Superior temporal gyrus (tissue), 1 donor: ENCODE measurements at regions not wholly inside any gene's neighbourhood (a gene's known extent, or its start where the extent isn't known, plus 50 kb on each side); places are given as distances from the start of the nearest gene placed in this dataset.

ENCODE experiments used
- DNase-seq: peaks from one replicate; pipeline ENCODE4 v3.0.0-alpha.2; 2016; ENCODE audit errors: extremely low spot score

GRCh38 chr16:76612497-76612896 lies 335.3 kb downstream of the CNTNAP4 start:
- no peak for DNase-seq

GRCh38 chr16:76614269-76614668 lies 337.1 kb downstream of the CNTNAP4 start:
- DNase-seq: peak; percentile 80

DNA sequence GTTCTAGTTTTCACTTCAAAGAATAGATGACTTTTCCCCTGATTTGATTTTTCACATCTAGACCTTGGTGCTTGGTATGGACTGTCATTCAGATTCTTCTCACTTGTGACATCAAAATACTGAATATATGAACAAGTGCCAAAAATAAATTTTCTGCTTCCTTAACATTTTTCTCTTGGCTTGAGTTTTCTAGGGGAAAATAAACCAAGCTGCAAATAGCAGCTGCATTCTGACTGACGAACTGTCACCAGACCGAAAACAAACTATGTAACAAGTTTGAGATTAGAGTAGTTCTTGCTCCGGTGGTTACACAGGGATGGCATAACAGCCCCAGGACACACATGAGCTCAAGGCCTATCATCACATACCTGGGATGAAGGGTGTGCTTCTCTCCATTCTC lies 345.7 kb downstream of the CNTNAP4 start:
- no peak for DNase-seq

DNA sequence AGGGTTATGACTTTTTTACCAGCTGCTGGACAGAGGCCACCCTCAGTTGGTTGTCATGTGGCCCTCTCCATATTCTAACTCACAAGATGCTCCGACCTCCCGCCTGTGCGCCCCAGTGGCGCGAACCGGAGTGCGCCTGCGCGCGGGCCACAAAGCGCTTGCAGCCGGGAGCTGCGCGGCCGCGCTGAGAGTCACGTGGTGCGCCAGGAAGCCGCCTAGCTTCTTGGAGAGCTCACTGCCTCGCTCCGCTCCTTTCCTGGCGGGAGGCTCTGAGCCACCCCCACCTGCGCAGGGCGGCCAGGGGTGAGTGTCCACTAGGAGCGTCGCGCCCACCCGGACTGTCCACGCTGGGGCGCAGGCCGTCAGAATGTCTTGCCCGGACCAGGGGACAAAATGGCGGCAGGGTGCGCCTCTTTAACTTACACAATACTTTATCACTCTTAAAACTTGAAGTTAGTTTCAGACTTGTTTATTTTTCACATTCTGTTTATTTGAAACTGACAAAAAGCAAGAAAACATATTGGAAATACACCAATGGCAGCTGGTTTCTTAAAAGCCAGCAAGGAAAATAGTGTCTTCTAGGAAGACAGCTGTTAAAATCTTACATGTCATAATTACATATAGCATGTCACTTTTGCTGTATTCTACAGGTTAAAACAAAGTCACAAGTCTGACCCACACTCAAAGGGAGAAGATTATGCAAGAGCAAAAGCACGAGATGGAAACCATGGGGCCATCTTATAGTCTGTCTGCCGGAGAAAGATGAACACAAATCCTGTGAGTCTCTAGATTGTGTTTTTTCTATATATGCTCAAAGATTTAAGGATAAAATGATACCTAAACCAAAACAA lies 357.9 kb downstream of the CNTNAP4 start:
- no peak for DNase-seq

GRCh38 chr16:76639685-76640289 lies 362.6 kb downstream of the CNTNAP4 start:
- DNase-seq: no peak

DNA sequence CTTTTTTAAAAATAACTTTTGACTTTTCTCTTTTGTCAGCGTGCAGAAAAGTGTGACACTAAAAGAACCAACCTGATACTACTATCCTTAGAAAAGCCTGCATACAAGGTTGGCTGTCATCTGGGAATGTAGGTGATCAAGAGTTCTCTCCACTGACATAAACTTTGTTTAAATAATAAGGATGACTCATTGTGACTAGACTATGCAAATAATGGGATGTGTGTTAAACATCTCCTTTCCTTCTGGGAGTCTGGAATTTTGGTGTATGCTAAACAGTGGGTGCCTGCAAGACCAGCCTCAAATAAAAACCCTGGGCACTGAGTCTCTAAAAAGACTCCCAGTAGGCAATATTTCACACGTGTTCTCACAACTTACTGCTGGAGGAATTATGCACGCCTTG lies 373.4 kb downstream of the CNTNAP4 start:
- DNase-seq: no peak

- peak; percentile 91 for DNase-seq
These were observed 376.3 kb downstream of the CNTNAP4 start for GRCh38 chr16:76653390-76654026.

DNA sequence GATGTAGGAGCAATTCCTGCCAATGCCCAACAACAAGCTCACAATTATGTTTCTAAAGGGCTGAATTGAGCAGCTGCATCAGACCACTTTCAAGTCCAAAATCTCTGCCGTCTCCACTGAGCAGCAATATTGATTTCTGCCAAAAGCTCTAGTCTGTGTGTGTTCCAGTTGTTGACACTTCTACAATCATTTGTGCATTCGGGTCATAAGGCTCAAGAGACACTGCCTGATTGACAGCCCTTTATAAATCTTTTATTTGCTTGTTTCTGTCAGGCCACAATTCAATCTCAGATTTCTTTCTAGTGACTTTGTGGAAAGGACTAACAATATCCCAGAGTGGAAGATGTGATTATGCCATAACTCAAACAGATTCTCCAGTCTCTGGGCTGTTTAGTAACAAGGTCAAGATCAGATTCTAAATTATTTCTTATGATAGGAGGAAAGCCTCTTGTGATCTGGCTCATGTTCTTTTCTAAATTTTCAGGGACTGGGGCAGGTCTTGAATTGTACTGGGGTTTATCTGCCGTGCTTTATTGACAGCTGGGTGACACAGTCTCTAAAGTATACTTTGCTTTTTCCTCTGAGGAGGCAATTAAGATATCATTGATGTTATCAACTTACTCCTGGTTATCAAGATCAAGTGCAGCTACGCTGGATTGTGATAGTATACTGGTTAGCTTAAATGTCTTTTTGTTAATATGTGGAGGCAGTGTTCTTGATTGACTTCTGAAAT lies 377.1 kb downstream of the CNTNAP4 start:
- no peak for DNase-seq

DNA sequence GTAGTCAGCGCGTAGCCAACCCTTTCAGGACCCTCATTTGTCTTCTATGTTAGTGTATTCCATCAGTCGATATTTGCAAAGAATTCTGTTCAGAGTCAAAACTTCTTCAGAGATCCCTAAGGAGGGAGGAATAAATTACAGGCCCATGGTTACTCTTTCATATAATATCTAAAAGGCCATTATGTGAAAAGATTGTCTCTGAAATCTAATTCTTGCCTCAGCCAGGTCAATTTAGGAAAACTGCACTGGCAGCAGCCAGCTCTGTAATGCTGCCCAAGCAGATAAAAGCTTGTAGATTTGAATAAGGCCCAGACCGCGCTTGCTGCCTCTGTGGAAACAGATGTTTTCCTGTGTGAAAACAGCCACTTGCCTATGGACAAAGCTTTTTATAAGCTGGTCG lies 379.8 kb downstream of the CNTNAP4 start:
- no peak for DNase-seq

DNA sequence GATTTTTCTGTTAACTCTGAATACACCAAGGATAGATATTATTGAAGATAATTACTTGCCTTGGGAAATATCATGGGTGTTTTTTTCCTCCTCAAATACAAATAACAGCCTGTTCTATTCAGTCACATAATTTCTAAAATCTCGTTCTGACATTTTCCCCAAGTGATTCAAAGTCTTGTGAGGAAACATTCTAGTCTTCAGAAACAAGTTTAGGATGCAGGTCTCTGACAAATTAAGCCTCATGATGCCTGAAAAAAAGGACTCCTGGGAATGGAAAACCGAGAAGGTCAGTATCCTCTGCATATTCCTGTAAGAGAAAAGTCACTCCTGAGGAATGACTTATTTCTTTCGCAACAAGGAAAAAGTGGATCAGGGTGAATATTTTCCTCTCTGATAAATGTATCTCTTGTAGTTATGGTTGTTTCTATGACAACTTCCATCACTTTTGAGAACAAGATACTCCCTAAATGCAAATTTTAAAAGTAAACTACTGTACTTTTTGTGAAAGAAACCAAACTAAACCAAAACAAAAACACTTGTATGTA lies 384.6 kb downstream of the CNTNAP4 start:
- DNase-seq: no peak

- DNase-seq: no peak
These were observed 388.5 kb downstream of the CNTNAP4 start for GRCh38 chr16:76665571-76666275.

DNA sequence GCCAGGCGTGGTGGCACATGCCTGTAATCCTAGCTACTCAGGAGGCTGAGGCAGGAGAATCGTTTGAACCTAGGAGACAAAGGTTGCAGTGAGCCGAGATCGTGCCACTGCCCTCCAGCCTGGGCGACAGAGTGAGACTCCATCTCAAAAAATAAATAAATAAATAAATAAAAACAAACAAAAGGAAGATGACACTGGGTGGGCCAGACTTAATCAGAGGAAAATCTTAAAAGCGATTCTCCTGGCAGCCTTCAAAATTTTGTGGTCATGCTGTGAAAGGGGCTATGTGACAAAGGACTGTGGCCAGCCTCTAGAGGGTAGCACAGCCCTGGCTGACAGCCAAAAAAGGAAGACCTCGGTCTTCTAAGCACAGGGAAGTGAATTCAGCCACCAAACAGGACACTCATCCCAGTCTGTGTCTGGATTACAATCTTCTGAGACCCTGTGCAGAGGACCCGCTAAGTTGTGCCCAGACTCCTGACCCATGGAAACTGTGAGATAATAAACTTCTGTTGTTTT lies 391.1 kb downstream of the CNTNAP4 start:
- DNase-seq: no peak

DNA sequence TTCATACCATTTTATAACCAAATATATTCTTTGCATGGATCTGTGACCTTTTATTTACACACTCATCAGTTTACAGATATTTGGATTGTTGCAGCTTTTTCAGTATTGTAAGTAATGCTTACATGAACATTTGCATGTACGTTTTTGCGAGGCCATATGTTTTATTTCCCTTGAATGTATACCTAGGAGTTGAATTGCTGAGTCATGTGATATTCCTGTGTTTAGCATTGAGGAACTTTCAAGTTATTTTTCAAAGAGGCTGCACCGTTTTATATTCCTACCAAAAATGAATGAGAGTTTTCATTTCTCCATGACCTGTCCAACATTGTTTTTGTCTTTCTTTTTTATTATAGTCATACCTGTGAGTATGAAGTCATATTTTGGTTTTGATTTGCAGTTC lies 392.1 kb downstream of the CNTNAP4 start:
- no peak for DNase-seq

GRCh38 chr16:76670125-76670857 lies 393.1 kb downstream of the CNTNAP4 start:
- no peak for DNase-seq

- DNase-seq: no peak
These were observed 399.2 kb downstream of the CNTNAP4 start for GRCh38 chr16:76676356-76676755.

DNA sequence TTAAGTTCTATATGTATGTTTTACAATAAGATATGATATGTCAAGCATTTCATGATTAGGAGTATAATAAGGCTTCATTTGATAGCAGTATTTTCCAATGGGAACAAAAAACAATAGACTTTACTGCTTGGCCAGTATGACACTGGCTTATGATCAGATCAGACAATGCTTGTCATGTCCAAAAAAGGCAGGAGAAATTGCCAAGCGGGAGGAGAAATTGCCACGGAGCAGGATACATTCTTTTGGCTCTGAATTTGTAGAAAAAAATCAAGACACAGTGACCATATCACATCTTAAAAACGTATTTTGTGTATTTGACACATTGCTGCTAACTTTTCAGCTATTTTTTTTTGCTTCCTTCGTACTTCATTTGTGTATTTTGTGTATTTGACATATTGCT lies 404.1 kb downstream of the CNTNAP4 start:
- peak; percentile 55 for DNase-seq

DNA sequence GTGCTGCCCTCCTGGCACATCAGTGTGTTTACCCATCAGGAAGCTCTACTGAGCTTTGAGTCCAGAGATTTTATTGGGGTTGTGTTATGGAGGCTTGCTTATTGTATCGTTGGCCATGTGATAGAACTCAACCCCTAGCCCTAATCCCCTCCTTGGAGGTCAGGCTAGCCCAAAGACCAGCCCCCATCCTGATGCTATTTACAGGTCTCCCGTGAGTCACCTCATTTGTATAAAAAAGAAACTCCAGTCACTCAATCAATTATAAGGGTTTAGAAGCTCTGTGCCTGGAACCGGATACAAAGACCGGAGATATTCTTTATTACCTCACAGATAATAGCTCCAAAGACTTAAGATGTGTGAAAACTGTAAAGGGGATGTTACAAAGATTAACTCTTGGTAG lies 405.9 kb downstream of the CNTNAP4 start:
- no peak for DNase-seq

- DNase-seq: peak; percentile 65
These were observed 419.7 kb downstream of the CNTNAP4 start for GRCh38 chr16:76696876-76697275.

- no peak for DNase-seq
These were observed 428.7 kb downstream of the CNTNAP4 start for GRCh38 chr16:76705892-76706291.

GRCh38 chr16:76713191-76713590 lies 436.0 kb downstream of the CNTNAP4 start:
- DNase-seq: no peak
